Glomerular endothelial cell (primary cell): ENCODE measurements at regions not wholly inside any gene's neighbourhood (a gene's known extent, or its start where the extent isn't known, plus 50 kb on each side); places are given as distances from the start of the nearest gene placed in this dataset.

Source experiments
- DNase-seq: peaks from one replicate; pipeline ENCODE4 v3.0.0-alpha.2; 2011; ENCODE audit warnings: low read depth, low spot score; ENCODE audit errors: extremely low read depth

- DNase-seq = no peak
Observed at GRCh38 chr11:105553025-105553424, 56.8 kb upstream of the GRIA4 start.

- DNase-seq = no peak
Observed at GRCh38 chr11:105548359-105548758, 61.5 kb upstream of the GRIA4 start.

- DNase-seq = no peak
Observed at GRCh38 chr11:105538588-105538987, 71.3 kb upstream of the GRIA4 start.

GRCh38 chr11:105537531-105537930, 72.3 kb upstream of the GRIA4 start:
- DNase-seq = no peak

DNA sequence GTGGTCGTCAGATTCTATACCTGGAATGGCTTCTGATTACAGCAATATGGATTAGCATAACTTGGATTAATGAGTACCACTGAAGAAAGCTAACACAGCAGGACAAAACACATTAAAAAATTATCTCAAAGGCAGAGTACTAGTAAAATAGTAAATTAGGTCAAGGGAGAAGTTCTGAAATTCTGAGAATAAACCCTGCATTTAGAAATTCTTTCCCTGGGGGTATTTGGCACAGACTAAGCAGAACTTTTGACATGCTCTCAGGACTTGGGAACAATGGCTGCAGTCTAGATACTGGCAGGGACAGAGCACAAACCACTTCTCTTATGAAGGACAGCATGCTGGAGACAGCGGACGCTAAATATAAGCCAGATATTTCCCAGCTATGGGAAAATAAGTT, 85.6 kb upstream of the GRIA4 start:
- no peak for DNase-seq

GRCh38 chr11:105520706-105521345, 89.0 kb upstream of the GRIA4 start:
- DNase-seq = no peak

DNA sequence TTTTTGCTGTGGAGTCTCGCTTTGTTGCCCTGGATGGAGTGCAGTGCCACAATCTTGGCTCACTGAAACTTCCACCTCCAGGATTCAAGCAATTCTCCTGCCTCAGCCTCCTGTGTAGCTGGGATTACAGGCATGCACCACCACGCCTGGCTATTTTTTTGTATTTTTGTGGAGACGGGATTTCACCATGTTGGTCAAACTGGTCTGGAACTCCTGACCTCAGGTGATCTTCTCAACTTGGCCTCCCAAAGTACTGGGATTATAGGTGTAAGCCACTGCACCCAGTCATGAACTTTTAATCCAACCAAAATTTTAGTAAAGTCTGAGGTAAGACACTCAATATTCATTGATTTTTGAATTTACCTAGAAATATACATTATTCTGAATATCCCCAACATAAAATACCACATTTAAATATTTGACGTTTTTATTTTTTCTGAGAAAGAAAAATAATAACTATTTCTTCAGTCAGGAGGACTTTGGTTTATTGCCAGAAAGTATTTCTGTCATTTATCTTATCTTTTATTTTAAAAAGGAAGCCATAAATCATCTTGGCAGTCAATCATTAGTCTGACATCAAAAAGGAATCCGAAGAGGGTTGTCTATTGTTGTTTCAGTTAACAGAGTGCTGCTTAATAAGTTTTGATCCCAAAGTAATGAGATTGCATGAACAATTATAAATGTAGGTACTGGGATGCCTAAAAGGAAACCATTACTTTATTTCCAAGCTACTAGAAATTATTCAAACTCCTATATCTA, 102.2 kb upstream of the GRIA4 start:
- DNase-seq = no peak

- DNase-seq = no peak
Observed at GRCh38 chr11:105492010-105492409, 117.9 kb upstream of the GRIA4 start.

GRCh38 chr11:105491394-105491793, 118.5 kb upstream of the GRIA4 start:
- DNase-seq = no peak

GRCh38 chr11:105490333-105490732, 119.5 kb upstream of the GRIA4 start:
- no peak for DNase-seq

- no peak for DNase-seq
Observed at GRCh38 chr11:105489446-105489845, 120.4 kb upstream of the GRIA4 start.

GRCh38 chr11:105486929-105487328, 122.9 kb upstream of the GRIA4 start:
- no peak for DNase-seq

DNA sequence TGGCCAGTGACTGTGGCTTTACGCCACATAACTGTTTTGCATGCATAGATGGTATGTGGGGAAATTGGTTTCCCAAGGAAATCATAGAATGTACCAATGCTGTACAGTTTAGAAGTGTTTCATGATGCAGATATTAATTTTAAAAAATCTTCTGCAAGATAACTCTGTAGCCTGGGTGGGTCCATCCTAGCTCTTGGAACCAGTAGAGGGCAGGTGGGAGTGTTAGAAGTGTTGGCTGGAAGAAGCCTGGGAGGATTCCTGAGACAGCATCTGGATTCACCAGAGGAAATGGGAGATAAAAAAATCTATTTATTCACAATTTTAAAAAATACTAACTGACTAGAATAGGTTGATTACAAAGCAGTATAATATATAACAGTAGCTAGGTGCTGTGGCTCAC, 139.9 kb upstream of the GRIA4 start:
- DNase-seq = no peak

- DNase-seq = no peak
Observed at GRCh38 chr11:105468154-105468553, 141.7 kb upstream of the GRIA4 start.

DNA sequence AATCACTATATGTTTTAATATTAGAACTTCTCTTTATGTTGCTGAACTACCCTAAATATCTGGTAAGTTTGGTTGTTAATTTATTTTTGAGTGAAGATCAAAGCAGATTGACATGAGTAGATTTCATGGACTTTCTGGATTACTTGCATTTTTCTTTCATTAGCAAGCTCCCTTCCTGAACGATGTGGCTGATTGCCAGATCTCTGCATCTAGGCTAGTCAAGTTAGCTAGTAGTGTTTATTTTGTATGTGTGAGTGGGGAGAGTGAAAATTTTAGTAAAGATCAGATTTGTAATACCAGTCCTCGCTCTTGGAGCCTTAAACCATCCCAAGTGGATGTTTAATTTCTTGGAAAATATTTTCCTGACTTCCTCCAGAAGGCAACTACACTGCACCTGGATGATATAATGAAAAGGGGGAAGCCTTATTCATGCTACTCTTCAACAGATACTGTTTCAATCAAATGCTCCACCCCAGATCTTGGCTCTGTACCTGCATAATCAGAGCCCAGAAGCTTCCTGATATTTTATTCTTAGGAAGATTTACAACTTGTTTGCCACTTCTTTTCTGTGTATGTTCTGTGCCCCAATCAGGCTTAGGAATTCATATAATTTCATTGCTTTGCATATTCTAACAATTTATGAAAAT, 143.2 kb upstream of the GRIA4 start:
- peak; percentile 78 for DNase-seq

DNA sequence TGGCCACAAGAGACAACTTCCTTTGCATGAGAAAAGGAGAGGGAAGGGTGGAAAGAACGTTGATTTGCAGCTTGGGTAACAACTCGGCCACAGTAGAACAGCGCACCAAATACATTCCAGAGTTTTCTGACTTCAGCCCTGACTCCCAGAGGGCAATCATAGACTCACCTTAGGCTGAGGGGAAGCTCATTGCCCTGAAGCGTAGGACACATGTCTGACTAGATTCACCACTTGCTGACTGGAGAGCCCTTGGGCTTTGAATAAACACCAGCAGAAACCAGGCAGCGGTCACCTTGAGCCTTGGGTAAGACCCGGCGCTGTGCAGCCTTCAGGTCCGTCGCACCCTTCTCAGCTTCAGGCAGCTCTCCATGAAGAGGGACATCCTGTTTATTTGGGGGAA, 151.8 kb upstream of the GRIA4 start:
- DNase-seq = no peak

GRCh38 chr11:105456950-105457349, 152.9 kb upstream of the GRIA4 start:
- DNase-seq = no peak

DNA sequence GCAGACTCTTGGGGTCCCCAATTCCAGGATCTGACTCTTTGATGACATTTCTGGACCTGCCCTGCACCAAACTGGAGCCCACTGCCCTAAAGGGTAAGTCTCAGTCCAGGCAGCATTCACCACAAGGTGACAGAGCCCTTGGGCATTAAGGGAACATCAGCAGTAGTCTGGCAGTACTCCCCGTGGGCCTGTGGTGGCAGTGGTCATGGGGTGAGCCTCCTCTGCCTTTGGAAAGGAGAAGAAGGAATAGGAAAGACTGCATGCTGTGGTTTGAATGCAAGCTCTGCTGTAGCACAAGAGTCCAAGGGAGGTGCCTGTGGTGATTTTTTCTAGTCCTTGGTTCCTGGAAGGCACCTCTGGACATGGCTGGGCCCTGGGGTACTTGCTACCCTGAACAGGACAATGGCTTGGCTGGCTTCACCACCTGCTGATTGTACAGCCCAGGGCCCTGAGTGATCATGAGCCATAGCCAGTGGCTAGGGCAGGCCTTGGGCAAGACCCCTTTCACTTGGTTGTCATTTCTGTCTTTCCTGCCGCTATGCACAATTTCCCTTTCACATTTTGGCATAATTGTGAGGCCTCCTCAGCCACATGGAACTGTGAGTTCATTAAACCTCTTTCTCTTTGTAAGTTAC, 160.7 kb upstream of the GRIA4 start:
- no peak for DNase-seq

- DNase-seq = no peak
Observed at GRCh38 chr11:105448703-105449079, 161.2 kb upstream of the GRIA4 start.

DNA sequence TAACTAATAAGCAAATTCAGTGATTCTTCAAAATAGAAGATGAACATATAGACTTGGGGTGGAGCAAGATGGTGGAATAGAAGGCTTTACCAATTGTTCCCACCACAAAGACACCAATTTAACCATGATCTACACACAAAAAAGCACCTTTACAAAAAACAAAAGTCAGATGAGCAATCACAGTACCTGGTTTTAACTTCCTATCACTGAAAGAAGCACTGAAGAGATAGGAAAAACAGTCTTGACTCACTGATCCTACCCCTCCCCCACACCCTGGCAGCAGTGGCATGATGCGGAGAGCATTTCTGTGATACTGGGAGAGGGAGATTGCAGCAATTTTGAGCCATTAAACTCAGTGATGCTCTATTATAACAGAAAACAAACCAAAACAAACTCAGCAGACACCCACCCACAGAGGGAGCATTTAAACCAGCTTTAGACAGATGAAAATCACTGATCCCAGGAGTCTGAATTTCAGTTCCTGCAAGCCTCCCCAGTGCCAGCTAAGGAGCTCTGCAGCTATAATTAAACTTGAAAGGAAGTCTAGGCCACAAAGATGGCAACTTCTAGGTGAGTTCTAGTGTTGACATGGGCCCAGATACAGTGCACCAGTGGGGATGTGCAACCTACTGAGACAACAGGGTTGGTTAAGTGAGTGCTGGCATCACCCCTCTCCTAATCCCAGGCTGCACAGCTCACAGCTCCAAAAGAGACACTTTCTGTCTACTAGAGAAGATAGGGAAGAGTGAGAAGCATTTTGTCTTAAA, 161.8 kb upstream of the GRIA4 start:
- no peak for DNase-seq

GRCh38 chr11:105443623-105444022, 166.2 kb upstream of the GRIA4 start:
- DNase-seq = no peak
